Endothelial cell of umbilical vein (primary cell): ENCODE measurements at regions not wholly inside any gene's neighbourhood (a gene's known extent, or its start where the extent isn't known, plus 50 kb on each side); places are given as distances from the start of the nearest gene placed in this dataset.

Source experiments
- BruUV-seq: library from RNA; stranded (reverse); fragments of 400-500 nt; replicated peaks from 2 replicates; lab custom pipeline; 2021; lab: Mats Ljungman, UMichigan
- CTCF ChIA-PET: fragments of 300-600, 350-600 bp; sonication (Branson Sonifier 250); formaldehyde crosslinking; loops from one replicate; lab custom pipeline; 2021; ENCODE audit warnings: antibody characterized with exemption, inconsistent platforms; lab: Charles Lee
- POLR2A ChIA-PET: fragments of 300-600, 350-600 bp; sonication (Branson Sonifier 250); formaldehyde crosslinking; loops from one replicate; lab custom pipeline; 2021; ENCODE audit warnings: antibody characterized with exemption, inconsistent platforms; lab: Charles Lee
- DNase-seq: peaks from one replicate; pipeline ENCODE4 v3.0.0-alpha.2; 2011; ENCODE audit warnings: low read depth, low spot score
- FAIRE-seq: peaks from 2 replicates; lab custom pipeline; 2011; peaks lifted over from hg19 to GRCh38; lab: Jason Lieb, UNC
- H2AFZ ChIP-seq: 2 replicates; pipeline ENCODE4 v1.6.0; 2012; ENCODE audit warnings: low read depth, low read length, control low read depth, inconsistent platforms
- H3K27ac ChIP-seq: 2 replicates; pipeline ENCODE4 v1.5.1; 2011; ENCODE audit warnings: low read depth, mild to moderate bottlenecking, control low read depth, low read length, moderate library complexity; ENCODE audit not compliant: insufficient read depth
- H3K27me3 ChIP-seq, 2 experiments: 2 replicates each; pipeline versions ENCODE4 v1.6.0 to v1.6.1; 2011; ENCODE audit warnings: low read length in 2 of 2, mixed read lengths in 1 of 2; ENCODE audit not compliant: control insufficient read depth in 2 of 2, insufficient read depth in 2 of 2
- H3K36me3 ChIP-seq, 2 experiments: 2 replicates in 1 of 2; 3 replicates in 1 of 2; pipeline ENCODE4 v1.5.1; 2011; ENCODE audit warnings: low read length in 2 of 2, mild to moderate bottlenecking in 1 of 2, moderate library complexity in 1 of 2; ENCODE audit not compliant: control insufficient read depth in 2 of 2, insufficient read depth in 2 of 2; ENCODE audit errors: extremely low read depth in 1 of 2
- H3K4me1 ChIP-seq: 3 replicates; pipeline ENCODE4 v1.5.1; 2011; ENCODE audit warnings: mild to moderate bottlenecking, low read length; ENCODE audit not compliant: control insufficient read depth, insufficient read depth; ENCODE audit errors: extremely low read depth
- H3K4me2 ChIP-seq: 2 replicates; pipeline ENCODE4 v1.6.1; 2011; ENCODE audit warnings: low read length, control low read depth, mixed read lengths; ENCODE audit not compliant: insufficient read depth
- H3K4me3 ChIP-seq, 3 experiments: fragments of 200-600 bp in 1 of 3; sonication (generic), shearing (Covaris generic) in 1 of 3; replicated peaks in 1 of 3; 2 replicates each; pipeline ENCODE4 v1.5.1; 2011 to 2016; ENCODE audit warnings: control low read depth in 3 of 3, low read length in 3 of 3, mild to moderate bottlenecking in 2 of 3, inconsistent platforms in 1 of 3, low read depth in 1 of 3, moderate library complexity in 1 of 3; ENCODE audit not compliant: insufficient read depth in 1 of 3
- H3K79me2 ChIP-seq: 2 replicates; pipeline ENCODE4 v1.6.0; 2012; ENCODE audit warnings: low read length, inconsistent platforms; ENCODE audit not compliant: control insufficient read depth, insufficient read depth
- H3K9ac ChIP-seq: replicated peaks from 2 replicates; pipeline ENCODE3; 2011; ENCODE audit warnings: low read length, control low read depth; ENCODE audit not compliant: insufficient read depth; ENCODE audit errors: extremely low read depth
- H3K9me1 ChIP-seq: replicated peaks from 3 replicates; pipeline ENCODE4 v1.6.0; 2011; ENCODE audit warnings: mild to moderate bottlenecking, low read length; ENCODE audit not compliant: control insufficient read depth, insufficient read depth; ENCODE audit errors: extremely low read depth
- H3K9me3 ChIP-seq: replicated peaks from 2 replicates; pipeline ENCODE4 v1.5.1; 2012; ENCODE audit warnings: low read length, inconsistent platforms; ENCODE audit not compliant: control insufficient read depth, insufficient read depth
- H4K20me1 ChIP-seq: replicated peaks from 2 replicates; pipeline ENCODE3; 2011; ENCODE audit warnings: mild to moderate bottlenecking, low read length; ENCODE audit not compliant: control insufficient read depth, insufficient read depth; ENCODE audit errors: extremely low read depth
- CTCF ChIP-seq, 2 donors: IDR thresholded peaks; 1 replicate in 1 of 2; 2 replicates in 1 of 2; pipeline ENCODE4 v1.5.1; 2011; ENCODE audit warnings: low read length in 2 of 2, mild to moderate bottlenecking in 2 of 2, moderate library complexity in 2 of 2, control low read depth in 1 of 2, inconsistent platforms in 1 of 2, low read depth in 1 of 2; ENCODE audit not compliant: insufficient read depth in 1 of 2; ENCODE audit errors: extremely low read depth in 1 of 2
- EZH2 ChIP-seq: IDR thresholded peaks from 2 replicates; pipeline ENCODE4 v1.6.1; 2012; ENCODE audit warnings: borderline replicate concordance, low read depth, mild to moderate bottlenecking, moderate library complexity, low read length, inconsistent platforms; ENCODE audit not compliant: severe bottlenecking
- FOS ChIP-seq: IDR thresholded peaks from 2 replicates; pipeline ENCODE4 v1.6.1; 2011; ENCODE audit warnings: mild to moderate bottlenecking, low read length, moderate library complexity, borderline replicate concordance; ENCODE audit not compliant: insufficient read depth
- GATA2 ChIP-seq: IDR thresholded peaks from 2 replicates; pipeline ENCODE4 v1.7.0; 2011; ENCODE audit warnings: low read depth, mild to moderate bottlenecking, moderate library complexity, mixed read lengths, low read length; ENCODE audit not compliant: insufficient read length, insufficient read depth
- JUN ChIP-seq: IDR thresholded peaks from 2 replicates; pipeline ENCODE4 v1.6.1; 2011; ENCODE audit warnings: borderline replicate concordance, low read depth; ENCODE audit not compliant: insufficient read length, insufficient read depth
- MAX ChIP-seq: IDR thresholded peaks from 2 replicates; pipeline ENCODE4 v1.6.1; 2011; ENCODE audit not compliant: insufficient read depth, insufficient read length
- MYC ChIP-seq: IDR thresholded peaks from one replicate; pipeline ENCODE4 v1.6.1; 2011; ENCODE audit warnings: mild to moderate bottlenecking, low read depth, low read length
- POLR2A ChIP-seq: IDR thresholded peaks from 2 replicates; pipeline ENCODE4 v1.6.1; 2012; ENCODE audit warnings: low read depth, mild to moderate bottlenecking, control low read depth, low read length
- POLR2AphosphoS5 ChIP-seq: IDR thresholded peaks from 2 replicates; pipeline ENCODE4 v1.6.1; 2012; ENCODE audit warnings: low read depth, mild to moderate bottlenecking, control low read depth, low read length, moderate library complexity; ENCODE audit not compliant: insufficient read depth
- dilution Hi-C: fragments of 300-500 bp; cut with MboI; formaldehyde crosslinking; loops from one replicate; pipeline ENCODE4 v1.15.0; 2019; ENCODE audit warnings: low sequenced_read_pairs; ENCODE audit not compliant: extremely low pct_ligation_motif_present
- intact Hi-C: fragments of 100-400 bp; cut with micrococcal nuclease; formaldehyde crosslinking; loops from one replicate; pipeline ENCODE4 v1.10.0; 2022

DNA sequence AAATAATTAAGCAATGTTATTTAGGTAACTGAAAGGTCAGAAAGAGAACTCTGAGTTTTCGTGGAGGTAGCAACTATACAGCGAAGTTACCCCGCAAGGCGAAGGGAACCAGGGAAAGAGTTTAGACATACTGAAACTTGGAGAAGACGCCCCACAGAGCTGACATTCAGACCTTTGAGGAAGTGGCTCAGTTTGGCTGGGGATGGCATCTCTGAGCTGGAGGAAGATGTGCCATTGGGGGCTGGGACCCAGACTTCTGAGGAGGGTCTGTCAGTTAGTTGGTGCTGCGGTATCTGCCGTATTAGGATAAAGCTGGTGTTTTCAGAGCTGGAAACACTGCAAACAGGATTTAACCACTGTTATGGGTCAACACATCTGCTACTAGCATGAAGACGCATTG is 156.6 kb downstream of the ANKRD50 start:
- Histone ChIP-seq H3K36me3 (no peaks in the 10 kb centered on the region), H3K9ac (no peak overlapping the region), H3K4me2 (no peak overlapping the region), H3K79me2 (no peaks in the 10 kb centered on the region), H3K4me3 (no peak overlapping the region), H3K27me3 (no peaks in the 10 kb centered on the region), H2AFZ (no peak overlapping the region), H3K9me1 (no peaks in the 10 kb centered on the region), H3K27ac (no peak overlapping the region), H3K9me3 (no peaks in the 10 kb centered on the region), H3K4me1 (no peaks in the 10 kb centered on the region), H4K20me1 (no peaks in the 10 kb centered on the region)
- FAIRE-seq (no peak), DNase-seq (no peak)
- ChIA-PET POLR2A (no interaction called here), CTCF (interaction anchor here (1.8 kb wide), 1 partner anchor 8 kb away, joined by 4 read pairs; no protein-coding TSS in a partner anchor)
- dilution Hi-C loops: no loop called here
- no TSS peak for BruUV-seq
- intact Hi-C loops: no loop called here
- TF ChIP-seq GATA2 (no peak), MAX (no peak), FOS (no peak), POLR2AphosphoS5 (no peak), JUN (no peak), EZH2 (no peak), CTCF (IDR thresholded peaks at IDR 0.05; ENCODE audit: extremely low read depth in 1 of 2, insufficient read depth in 1 of 2, low read depth in 1 of 2, low read length in 2 of 2) (no peak), POLR2A (no peak), MYC (no peak)
